ENCODE measurements at regions not wholly inside any gene's neighbourhood (a gene's known extent, or its start where the extent isn't known, plus 50 kb on each side); places are given as distances from the start of the nearest gene placed in this dataset.

DNA sequence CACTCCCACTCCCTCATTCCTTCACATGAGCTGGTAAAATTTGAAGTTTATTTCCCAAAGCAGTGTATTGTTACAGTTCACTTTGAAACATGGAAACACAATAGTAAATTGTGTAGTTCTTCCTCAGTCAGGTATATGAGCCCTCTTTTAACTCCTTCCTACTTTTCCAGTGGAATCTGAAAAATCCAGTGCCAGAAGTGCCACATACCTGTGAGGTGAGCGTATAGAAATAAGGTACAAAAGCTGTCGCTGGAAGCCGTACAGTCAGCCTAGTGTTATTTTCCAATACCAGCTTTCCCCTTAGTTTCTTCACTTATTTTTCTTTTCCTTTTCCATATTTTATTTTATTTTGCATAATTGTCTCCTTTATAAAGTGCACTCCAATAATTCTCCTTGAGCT, 81.7 kb upstream of the CADM2 start:
- no peak for DNase-seq (ENCODE audit: low spot score)

- no peak for DNase-seq (ENCODE audit: low spot score)
These were observed 77.5 kb upstream of the CADM2 start for GRCh38 chr3:84881288-84881687.

DNA sequence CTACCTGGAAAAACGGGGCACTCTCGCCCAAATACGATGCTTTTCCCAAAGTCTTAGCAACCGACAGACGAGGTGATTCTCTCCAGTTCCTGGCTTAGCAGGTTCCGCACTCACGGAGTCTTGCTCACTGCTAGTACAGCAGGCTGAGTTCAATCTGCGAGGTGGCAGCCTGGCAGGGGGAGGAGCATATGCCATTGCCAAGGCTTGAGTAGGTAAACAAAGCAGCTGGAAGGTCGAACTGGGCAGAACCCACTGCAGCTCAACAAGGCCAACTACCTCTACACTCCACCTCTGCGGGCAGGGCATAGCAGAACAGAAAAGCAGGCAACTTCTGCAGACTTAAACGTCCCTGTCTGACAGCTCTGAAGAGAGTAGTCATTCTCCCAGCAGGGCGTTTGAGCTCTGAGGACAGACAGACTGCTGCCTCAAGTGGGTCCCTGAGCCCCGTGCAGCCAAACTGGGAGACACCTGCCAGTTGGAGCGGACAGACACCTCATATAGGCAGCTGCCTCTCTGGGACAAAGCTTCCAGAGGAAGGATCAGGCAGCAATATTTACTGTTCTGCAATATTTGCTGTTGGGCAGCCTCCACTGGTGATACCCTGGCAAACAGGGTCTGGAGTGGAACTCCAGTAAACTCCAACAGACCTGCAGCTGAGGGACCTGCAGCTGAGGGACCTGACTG, 73.4 kb upstream of the CADM2 start:
- no peak for DNase-seq (ENCODE audit: low spot score)

GRCh38 chr3:84891851-84892250, 66.9 kb upstream of the CADM2 start:
- DNase-seq (ENCODE audit: low spot score): no peak

- no peak for DNase-seq (ENCODE audit: low spot score)
These were observed 65.6 kb upstream of the CADM2 start for GRCh38 chr3:84893211-84893610.

DNA sequence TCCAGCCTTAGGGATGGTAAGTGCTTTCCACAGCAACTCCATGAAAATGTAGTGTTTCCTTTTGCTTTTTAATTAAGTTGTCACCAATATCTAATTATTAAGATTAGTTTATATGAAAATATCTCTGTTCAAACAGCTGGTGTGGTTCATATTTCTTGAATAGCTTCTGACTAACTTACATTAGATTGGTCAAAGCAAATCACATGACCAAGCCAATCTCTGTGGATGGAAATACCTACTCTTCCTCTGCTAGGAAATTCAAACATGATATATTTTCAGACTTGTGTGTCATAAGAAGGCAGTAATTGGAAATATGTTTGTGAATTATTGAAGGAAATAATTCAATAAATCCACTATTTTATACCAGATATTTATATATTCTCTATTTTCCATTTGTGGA, 54.6 kb upstream of the CADM2 start:
- DNase-seq (ENCODE audit: low spot score): no peak

GRCh38 chr3:84904816-84905555, 53.8 kb upstream of the CADM2 start:
- no peak for DNase-seq (ENCODE audit: low spot score)

- DNase-seq (ENCODE audit: low spot score): no peak
These were observed 53.3 kb upstream of the CADM2 start for GRCh38 chr3:84905556-84905920.

- no peak for DNase-seq (ENCODE audit: low spot score)
These were observed 52.7 kb upstream of the CADM2 start for GRCh38 chr3:84906065-84906464.

All from HuH-7 (cell line).